IMR-90 (cell line): ENCODE measurements at regions not wholly inside any gene's neighbourhood (a gene's known extent, or its start where the extent isn't known, plus 50 kb on each side); places are given as distances from the start of the nearest gene placed in this dataset.

ENCODE experiments used
- ATAC-seq: fragments of 200-7000 bp; cut with Tn5 transposase; 2 replicates; pipeline ENCODE4 v1.9.1; 2020; ENCODE audit warnings: low read depth, mild to moderate bottlenecking, moderate library complexity
- BruUV-seq: library from RNA; stranded (reverse); fragments of 400-500 nt; replicated peaks from 2 replicates; lab custom pipeline; 2021; lab: Mats Ljungman, UMichigan
- CTCF ChIA-PET: fragments of 300-600 bp; formaldehyde crosslinking; extraction: SDS; loops from one replicate; lab custom pipeline; 2021; ENCODE audit warnings: antibody characterized with exemption; lab: Yijun Ruan, JAX
- POLR2A ChIA-PET: fragments of 300-600 bp; sonication (Branson Sonifier 250); formaldehyde crosslinking; loops from one replicate; lab custom pipeline; 2022; ENCODE audit warnings: antibody characterized with exemption; ENCODE audit not compliant: unreplicated experiment; lab: Charles Lee
- DNase-seq: peaks from one replicate; pipeline ENCODE4 v3.0.0; 2013
- H2AFZ ChIP-seq: replicated peaks from 2 replicates; pipeline ENCODE3; 2013; ENCODE audit warnings: low read length, mild to moderate bottlenecking; ENCODE audit not compliant: poor library complexity
- H2AK5ac ChIP-seq: 2 replicates; pipeline ENCODE4 v1.6.1; 2013; ENCODE audit warnings: low read depth, low read length, inconsistent platforms
- H2AK9ac ChIP-seq: replicated peaks from 2 replicates; pipeline ENCODE3; 2013; ENCODE audit warnings: mild to moderate bottlenecking, low read depth, low read length, moderate library complexity; ENCODE audit not compliant: poor library complexity
- H2BK120ac ChIP-seq: 2 replicates; pipeline ENCODE4 v1.6.1; 2013; ENCODE audit warnings: low read depth, low read length, inconsistent platforms
- H2BK15ac ChIP-seq: 3 replicates; pipeline ENCODE4 v1.6.1; 2013; ENCODE audit warnings: low read depth, low read length, inconsistent platforms
- H2BK20ac ChIP-seq: 2 replicates; pipeline ENCODE4 v1.6.1; 2013; ENCODE audit warnings: low read depth, mild to moderate bottlenecking, inconsistent platforms, low read length, moderate library complexity
- H2BK5ac ChIP-seq: 2 replicates; pipeline ENCODE4 v1.6.1; 2013; ENCODE audit warnings: mild to moderate bottlenecking, low read depth, low read length, inconsistent platforms; ENCODE audit not compliant: poor library complexity, severe bottlenecking
- H3K14ac ChIP-seq: replicated peaks from 2 replicates; pipeline ENCODE4 v1.6.1; 2013; ENCODE audit warnings: low read depth, low read length, inconsistent platforms
- H3K18ac ChIP-seq: 2 replicates; pipeline ENCODE4 v1.6.1; 2013; ENCODE audit warnings: low read depth, low read length, control low read depth
- H3K23ac ChIP-seq: 2 replicates; pipeline ENCODE4 v1.6.1; 2013; ENCODE audit warnings: low read depth, low read length, inconsistent platforms
- H3K27ac ChIP-seq: 2 replicates; pipeline ENCODE4 v1.5.1; 2013; ENCODE audit warnings: mild to moderate bottlenecking, control low read depth, low read length; ENCODE audit not compliant: insufficient read depth
- H3K27me3 ChIP-seq: 2 replicates; pipeline ENCODE4 v1.6.1; 2013; ENCODE audit warnings: low read length; ENCODE audit not compliant: control insufficient read depth, insufficient read depth
- H3K36me3 ChIP-seq: 2 replicates; pipeline ENCODE4 v1.6.1; 2013; ENCODE audit warnings: low read length, mixed read lengths; ENCODE audit not compliant: control insufficient read depth, insufficient read depth
- H3K4ac ChIP-seq: 2 replicates; pipeline ENCODE4 v1.6.1; 2013; ENCODE audit warnings: low read depth, low read length, inconsistent platforms
- H3K4me1 ChIP-seq: 2 replicates; pipeline ENCODE4 v1.6.1; 2013; ENCODE audit warnings: low read length, mixed read lengths; ENCODE audit not compliant: control insufficient read depth, insufficient read depth
- H3K4me2 ChIP-seq: 2 replicates; pipeline ENCODE4 v1.6.1; 2013; ENCODE audit warnings: low read depth, mild to moderate bottlenecking, control low read depth, low read length, moderate library complexity
- H3K4me3 ChIP-seq: 2 replicates; pipeline ENCODE4 v1.5.1; 2013; ENCODE audit warnings: low read depth, mild to moderate bottlenecking, control low read depth, low read length, moderate library complexity; ENCODE audit not compliant: insufficient read depth
- H3K56ac ChIP-seq: 2 replicates; pipeline ENCODE4 v1.6.1; 2013; ENCODE audit warnings: low read length, inconsistent platforms; ENCODE audit not compliant: insufficient read depth; ENCODE audit errors: extremely low read depth
- H3K79me1 ChIP-seq, 2 experiments: 2 replicates each; pipeline ENCODE4 v1.6.1; 2013; ENCODE audit warnings: low read length in 2 of 2, inconsistent platforms in 1 of 2, low read depth in 1 of 2
- H3K9ac ChIP-seq: 2 replicates; pipeline ENCODE4 v1.6.1; 2013; ENCODE audit warnings: low read depth, low read length, control low read depth
- H3K9me1 ChIP-seq: 2 replicates; pipeline ENCODE4 v1.6.1; 2013; ENCODE audit warnings: low read length, inconsistent platforms; ENCODE audit not compliant: insufficient read depth
- H3K9me3 ChIP-seq: 2 replicates; pipeline ENCODE4 v1.6.1; 2013; ENCODE audit warnings: low read length; ENCODE audit not compliant: control insufficient read depth, insufficient read depth
- H4K20me1 ChIP-seq: 2 replicates; pipeline ENCODE4 v1.6.1; 2013; ENCODE audit warnings: low read length, inconsistent platforms; ENCODE audit not compliant: insufficient read depth
- H4K5ac ChIP-seq: 2 replicates; pipeline ENCODE4 v1.6.1; 2013; ENCODE audit warnings: mild to moderate bottlenecking, low read depth, low read length, control low read depth
- H4K8ac ChIP-seq, 2 experiments: 2 replicates each; pipeline ENCODE4 v1.6.1; 2013; ENCODE audit warnings: low read depth in 2 of 2, low read length in 2 of 2, control low read depth in 1 of 2, inconsistent platforms in 1 of 2
- H4K91ac ChIP-seq: 2 replicates; pipeline ENCODE4 v1.6.1; 2013; ENCODE audit warnings: low read depth, low read length, inconsistent platforms; ENCODE audit not compliant: insufficient read depth
- BHLHE40 ChIP-seq: fragments of 150-350 bp; IDR thresholded peaks from 2 replicates; pipeline ENCODE4 v1.6.1; 2016; ENCODE audit warnings: mild to moderate bottlenecking, low read depth, low read length
- CEBPB ChIP-seq: IDR thresholded peaks from 2 replicates; pipeline ENCODE4 v1.6.1; 2012; ENCODE audit warnings: low read depth, low read length, improper control_type of control experiment
- CHD1 ChIP-seq: IDR thresholded peaks from 2 replicates; pipeline ENCODE4 v1.6.1; 2012; ENCODE audit warnings: low read depth, low read length, improper control_type of control experiment
- CTCF ChIP-seq: conservative IDR thresholded peaks from 2 replicates; pipeline ENCODE4 v1.5.1; 2012; ENCODE audit warnings: mild to moderate bottlenecking, low read depth, low read length, improper control_type of control experiment
- FOS ChIP-seq: fragments of 150-350 bp; IDR thresholded peaks from 2 replicates; pipeline ENCODE4 v1.6.1; 2016; ENCODE audit warnings: low read depth, low read length
- MAZ ChIP-seq: IDR thresholded peaks from 2 replicates; pipeline ENCODE4 v1.6.1; 2012; ENCODE audit warnings: low read depth, mild to moderate bottlenecking, low read length, improper control_type of control experiment, moderate library complexity, borderline replicate concordance
- MXI1 ChIP-seq: IDR thresholded peaks from 2 replicates; pipeline ENCODE4 v1.6.1; 2012; ENCODE audit warnings: low read depth, mild to moderate bottlenecking, low read length, moderate library complexity, borderline replicate concordance
- RCOR1 ChIP-seq: IDR thresholded peaks from 2 replicates; pipeline ENCODE4 v1.6.1; 2012; ENCODE audit warnings: mild to moderate bottlenecking, low read length, improper control_type of control experiment; ENCODE audit not compliant: insufficient replicate concordance
- RFX5 ChIP-seq: IDR thresholded peaks from 2 replicates; pipeline ENCODE4 v1.8.0; 2012; ENCODE audit warnings: low read depth, mild to moderate bottlenecking, low read length, moderate library complexity
- SMC3 ChIP-seq: fragments of 150-350 bp; IDR thresholded peaks from 2 replicates; pipeline ENCODE4 v1.6.1; 2016; ENCODE audit warnings: low read depth, mild to moderate bottlenecking, antibody characterized with exemption, low read length, moderate library complexity
- WGBS, 2 experiments: methylation state at CpG; one replicate each; pipeline versions ENCODE4 v1.1.5 to v1.1.7; 2013; ENCODE audit warnings: missing lambda C conversion rate in 2 of 2; ENCODE audit not compliant: insufficient read length in 1 of 2; ENCODE audit errors: extremely low coverage in 2 of 2; 5-methylcytosine and 5-hydroxymethylcytosine counted together
- dilution Hi-C: fragments of 300-500 bp; cut with HindIII; formaldehyde crosslinking; loops from one replicate; pipeline ENCODE4 v1.14.3; 2018; ENCODE audit warnings: low sequenced_read_pairs; ENCODE audit not compliant: unreplicated experiment
- in situ Hi-C: fragments of 300-500 bp; cut with MboI; formaldehyde crosslinking; loops from 3 replicates; pipeline ENCODE4 v1.14.3; 2019; ENCODE audit warnings: low sequenced_read_pairs, inconsistent platforms, mixed read lengths
- intact Hi-C: fragments of 100-400 bp; cut with micrococcal nuclease; formaldehyde crosslinking; loops from 2 replicates; pipeline ENCODE4 v1.10.0; 2022
- TF ChIP-seq, protein P1 (sequence below): fragments of 150-350 bp; IDR thresholded peaks from 2 replicates; pipeline ENCODE4 v1.6.1; 2017; ENCODE audit warnings: mild to moderate bottlenecking, antibody characterized with exemption, low read length, low read depth

DNA sequence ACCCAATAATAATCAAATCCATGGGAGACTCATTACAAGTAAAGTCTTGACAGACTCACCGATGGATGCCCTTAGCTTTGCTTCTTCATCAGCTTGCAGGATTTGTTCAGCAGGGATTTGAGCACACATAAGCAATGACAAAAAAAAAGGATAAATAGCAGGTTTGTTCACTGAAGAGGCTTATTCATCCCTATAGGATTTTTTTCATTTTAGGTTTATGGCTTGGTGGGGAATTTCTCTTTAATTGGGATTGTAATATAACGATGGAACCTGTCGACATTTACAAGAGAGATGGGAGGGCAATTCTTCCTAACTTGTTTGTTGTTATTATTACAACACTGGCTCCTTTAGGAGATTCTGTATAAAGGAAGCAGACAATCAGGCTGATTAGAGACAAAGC lies 649.1 kb upstream of the PLXNA2 start:
- CTCF ChIA-PET = no interaction called here
- Histone ChIP-seq H3K27ac (no peak overlapping the region), H3K14ac (no peak overlapping the region), H3K36me3 (no peaks in the 10 kb centered on the region), H2AK5ac (no peak overlapping the region), H3K9me1 (no peaks in the 10 kb centered on the region), H2BK120ac (no peak overlapping the region), H4K8ac (no peak overlapping the region), H3K23ac (no peak overlapping the region), H3K4me2 (no peak overlapping the region), H3K18ac (no peak overlapping the region), H2BK15ac (no peak overlapping the region), H4K91ac (no peak overlapping the region), H2BK20ac (no peak overlapping the region), H3K9me3 (peaks cover 4% of the 10 kb centered on the region), H2AFZ (no peak overlapping the region), H2BK5ac (no peak overlapping the region), H3K27me3 (no peaks in the 10 kb centered on the region), H4K5ac (no peak overlapping the region), H3K4me1 (no peaks in the 10 kb centered on the region), H3K4ac (no peak overlapping the region), H3K9ac (no peak overlapping the region), H2AK9ac (no peak overlapping the region), H3K56ac (no peak overlapping the region), H3K79me1 (no peaks in the 10 kb centered on the region), H4K20me1 (no peaks in the 10 kb centered on the region), H3K4me3 (no peak overlapping the region)
- no CpG with 5 or more reads among the region's 3 CpGs for WGBS, 2 experiments
- intact Hi-C loops (no loop called here), dilution Hi-C loops (no loop called here), in situ Hi-C loops (no loop called here)
- TF ChIP-seq FOS (no peak), CEBPB (no peak), MXI1 (no peak), CHD1 (no peak), BHLHE40 (no peak), RFX5 (no peak), SMC3 (no peak), RCOR1 (no peak), MAZ (no peak), CTCF (no peak)
- TF ChIP-seq, protein P1, sequence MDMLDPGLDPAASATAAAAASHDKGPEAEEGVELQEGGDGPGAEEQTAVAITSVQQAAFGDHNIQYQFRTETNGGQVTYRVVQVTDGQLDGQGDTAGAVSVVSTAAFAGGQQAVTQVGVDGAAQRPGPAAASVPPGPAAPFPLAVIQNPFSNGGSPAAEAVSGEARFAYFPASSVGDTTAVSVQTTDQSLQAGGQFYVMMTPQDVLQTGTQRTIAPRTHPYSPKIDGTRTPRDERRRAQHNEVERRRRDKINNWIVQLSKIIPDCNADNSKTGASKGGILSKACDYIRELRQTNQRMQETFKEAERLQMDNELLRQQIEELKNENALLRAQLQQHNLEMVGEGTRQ = no peak
- POLR2A ChIA-PET = no interaction called here
- BruUV-seq = no TSS peak
- ATAC-seq (no peak), DNase-seq (no peak)
